Liver (tissue), 8 donors: ENCODE measurements at regions not wholly inside any gene's neighbourhood (a gene's known extent, or its start where the extent isn't known, plus 50 kb on each side); places are given as distances from the start of the nearest gene placed in this dataset.

ENCODE experiments used
- DNase-seq: peaks from one replicate; pipeline ENCODE4 v3.0.0-alpha.2; 2017; ENCODE audit warnings: low spot score
- H3K27ac ChIP-seq, 2 donors: one replicate each; pipeline ENCODE4 v1.7.0; 2013; ENCODE audit warnings: inconsistent platforms in 2 of 2, low read length in 2 of 2, control low read depth in 1 of 2, low read depth in 1 of 2, mild to moderate bottlenecking in 1 of 2
- H3K27me3 ChIP-seq, 4 donors: one replicate each; pipeline versions ENCODE4 v1.6.1 to v1.7.0; 2013; ENCODE audit warnings: low read length in 3 of 4, inconsistent platforms in 1 of 4, mild to moderate bottlenecking in 1 of 4, moderate library complexity in 1 of 4; ENCODE audit not compliant: control insufficient read depth in 4 of 4, insufficient read depth in 4 of 4
- H3K36me3 ChIP-seq, 4 donors: one replicate each; pipeline versions ENCODE4 v1.6.1 to v1.7.0; 2013; ENCODE audit warnings: low read length in 3 of 4, mild to moderate bottlenecking in 3 of 4, low read depth in 1 of 4, moderate library complexity in 1 of 4; ENCODE audit not compliant: control insufficient read depth in 4 of 4, insufficient read depth in 3 of 4
- H3K4me1 ChIP-seq, 4 donors: one replicate each; pipeline versions ENCODE4 v1.6.1 to v1.7.0; 2013; ENCODE audit warnings: low read length in 3 of 4, mild to moderate bottlenecking in 3 of 4, moderate library complexity in 1 of 4; ENCODE audit not compliant: control insufficient read depth in 4 of 4, insufficient read depth in 4 of 4
- H3K4me3 ChIP-seq, 3 donors: one replicate each; pipeline versions ENCODE4 v1.6.1 to v1.7.0; 2013; ENCODE audit warnings: low read length in 3 of 3, control low read depth in 1 of 3, low read depth in 1 of 3, mild to moderate bottlenecking in 1 of 3
- H3K9ac ChIP-seq, 2 donors: one replicate each; pipeline ENCODE4 v1.7.0; 2013; ENCODE audit warnings: low read length in 2 of 2, mild to moderate bottlenecking in 2 of 2, moderate library complexity in 2 of 2, control low read depth in 1 of 2, low read depth in 1 of 2
- H3K9me3 ChIP-seq, 4 donors: one replicate each; pipeline versions ENCODE4 v1.6.1 to v1.7.0; 2013; ENCODE audit warnings: low read length in 3 of 4; ENCODE audit not compliant: control insufficient read depth in 4 of 4
- ATF3 ChIP-seq: IDR thresholded peaks from 2 replicates; pipeline ENCODE4 v1.6.1; 2016; ENCODE audit warnings: antibody characterized with exemption
- CTCF ChIP-seq: fragments of 150-350 bp; IDR thresholded peaks from 2 replicates; pipeline ENCODE4 v1.5.1; 2017; ENCODE audit warnings: improper control_type of control experiment, low read depth, low read length; ENCODE audit not compliant: missing input control
- EGR1 ChIP-seq, 2 donors: IDR thresholded peaks; 2 replicates each; pipeline ENCODE4 v1.6.1; 2016 to 2018; ENCODE audit warnings: antibody characterized with exemption in 2 of 2, low read depth in 2 of 2
- FOXA1 ChIP-seq: IDR thresholded peaks from 2 replicates; pipeline ENCODE4 v1.6.1; 2016; ENCODE audit warnings: antibody characterized with exemption
- GABPA ChIP-seq, 2 donors: IDR thresholded peaks in 1 of 2; conservative IDR thresholded peaks in 1 of 2; 2 replicates each; pipeline ENCODE4 v1.6.1; 2016; ENCODE audit warnings: antibody characterized with exemption in 2 of 2, mild to moderate bottlenecking in 1 of 2, moderate library complexity in 1 of 2
- HNF4A ChIP-seq, 2 donors: conservative IDR thresholded peaks; 2 replicates each; pipeline ENCODE4 v1.6.1; 2016; ENCODE audit warnings: antibody characterized with exemption in 2 of 2, mild to moderate bottlenecking in 2 of 2
- HNF4G ChIP-seq: IDR thresholded peaks from 2 replicates; pipeline ENCODE4 v1.6.1; 2016; ENCODE audit warnings: antibody characterized with exemption
- JUND ChIP-seq, 2 donors: IDR thresholded peaks; 2 replicates each; pipeline ENCODE4 v1.6.1; 2016; ENCODE audit warnings: antibody characterized with exemption in 2 of 2
- MAX ChIP-seq: IDR thresholded peaks from 2 replicates; pipeline ENCODE4 v1.6.1; 2016; ENCODE audit warnings: antibody characterized with exemption
- NR2F2 ChIP-seq: IDR thresholded peaks from 2 replicates; pipeline ENCODE4 v1.6.1; 2016; ENCODE audit warnings: antibody characterized with exemption
- RAD21 ChIP-seq, 2 donors: IDR thresholded peaks; 2 replicates each; pipeline ENCODE4 v1.6.1; 2016; ENCODE audit warnings: antibody characterized with exemption in 2 of 2, mild to moderate bottlenecking in 2 of 2
- REST ChIP-seq: IDR thresholded peaks from 2 replicates; pipeline ENCODE4 v1.6.1; 2016; ENCODE audit warnings: antibody characterized with exemption, mild to moderate bottlenecking
- RXRA ChIP-seq, 2 donors: IDR thresholded peaks; 2 replicates each; pipeline ENCODE4 v1.6.1; 2017 to 2018; ENCODE audit warnings: antibody characterized with exemption in 2 of 2, mild to moderate bottlenecking in 1 of 2
- SP1 ChIP-seq: IDR thresholded peaks from 2 replicates; pipeline ENCODE4 v1.6.1; 2018; ENCODE audit warnings: antibody characterized with exemption, mild to moderate bottlenecking
- TAF1 ChIP-seq: conservative IDR thresholded peaks from 2 replicates; pipeline ENCODE4 v1.6.1; 2016; ENCODE audit warnings: antibody characterized with exemption, mild to moderate bottlenecking
- YY1 ChIP-seq: IDR thresholded peaks from 2 replicates; pipeline ENCODE4 v1.6.1; 2016; ENCODE audit warnings: antibody characterized with exemption, mild to moderate bottlenecking
- ZBTB33 ChIP-seq: IDR thresholded peaks from 2 replicates; pipeline ENCODE4 v1.6.1; 2016; ENCODE audit warnings: antibody characterized with exemption
- WGBS: extraction: QIAGEN DNeasy Blood & Tissue Kit; methylation state at CpG from one replicate; pipeline ENCODE4 v1.1.7; 2013; 5-methylcytosine and 5-hydroxymethylcytosine counted together
- donor health status: healthy.
- donor health status: healthy.
- donor health status: healthy.
- donor health status: healthy.
- donor health status: healthy.

- no peaks in the 10 kb centered on the region for H3K27me3 ChIP-seq
- TF ChIP-seq FOXA1 (no peak), JUND (IDR thresholded peaks at IDR 0.05) (no peak), ZBTB33 (no peak), RAD21 (IDR thresholded peaks at IDR 0.05) (no peak), EGR1 (IDR thresholded peaks at IDR 0.05; ENCODE audit: low read depth in 2 of 2) (no peak), HNF4G (no peak), YY1 (no peak), NR2F2 (no peak), CTCF (no peak), SP1 (no peak), HNF4A (conservative IDR thresholded peaks at IDR 0.05) (no peak), REST (no peak), MAX (no peak)
- H3K9me3 ChIP-seq = no peaks in the 10 kb centered on the region
- no peaks in the 10 kb centered on the region for H3K4me1 ChIP-seq
- no peaks in the 10 kb centered on the region for H3K36me3 ChIP-seq
- no peak overlapping the region for H3K9ac ChIP-seq
- no peak overlapping the region for H3K4me3 ChIP-seq
- 72% methylated on average over 2 of the region's 2 CpGs for WGBS
- no peak for DNase-seq
- no peak overlapping the region for H3K27ac ChIP-seq
These were observed 68.5 kb downstream of the DHCR7 start for GRCh38 chr11:71379701-71380100.

- no peaks in the 10 kb centered on the region for H3K9me3 ChIP-seq
- no peak overlapping the region for H3K27ac ChIP-seq
- WGBS = 68% methylated on average over 7 of the region's 7 CpGs
- no peak overlapping the region for H3K9ac ChIP-seq
- no peak for DNase-seq
- H3K4me3 ChIP-seq = no peak overlapping the region
- no peaks in the 10 kb centered on the region for H3K27me3 ChIP-seq
- H3K36me3 ChIP-seq = no peaks in the 10 kb centered on the region
- no peaks in the 10 kb centered on the region for H3K4me1 ChIP-seq
- TF ChIP-seq YY1 (no peak), HNF4G (no peak), FOXA1 (no peak), TAF1 (no peak), RXRA (IDR thresholded peaks at IDR 0.05) (no peak), ATF3 (no peak), GABPA (IDR thresholded peaks at IDR 0.05 in 1 of 2, conservative IDR thresholded peaks at IDR 0.05 in 1 of 2) (no peak), SP1 (no peak), CTCF (no peak), ZBTB33 (no peak), JUND (IDR thresholded peaks at IDR 0.05) (no peak), HNF4A (conservative IDR thresholded peaks at IDR 0.05) (no peak)
These were observed 74.3 kb downstream of the DHCR7 start for GRCh38 chr11:71373791-71374454.
